ENCODE measurements at regions not wholly inside any gene's neighbourhood (a gene's known extent, or its start where the extent isn't known, plus 50 kb on each side); places are given as distances from the start of the nearest gene placed in this dataset.

DNA sequence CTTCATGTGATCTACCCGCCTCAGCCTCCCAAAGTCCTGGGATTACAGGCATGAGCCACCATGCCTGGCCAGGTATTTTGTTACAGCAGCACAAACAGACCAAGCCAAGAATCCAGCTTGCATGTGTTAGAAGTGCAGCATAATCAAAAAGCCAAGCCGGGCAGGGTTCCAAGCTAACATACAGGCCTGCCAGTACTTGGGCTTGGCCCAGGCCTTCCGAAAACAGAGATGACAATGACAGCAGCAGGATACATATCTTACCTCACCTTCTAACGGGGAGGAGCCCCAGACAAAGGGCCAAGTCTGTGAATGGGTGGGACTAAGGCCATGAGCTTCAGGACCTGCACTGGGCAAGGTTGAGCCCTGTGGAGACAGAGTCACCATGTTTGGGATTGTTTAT is 91.4 kb upstream of the ZNF462 start:
- TF ChIP-seq, protein P1, sequence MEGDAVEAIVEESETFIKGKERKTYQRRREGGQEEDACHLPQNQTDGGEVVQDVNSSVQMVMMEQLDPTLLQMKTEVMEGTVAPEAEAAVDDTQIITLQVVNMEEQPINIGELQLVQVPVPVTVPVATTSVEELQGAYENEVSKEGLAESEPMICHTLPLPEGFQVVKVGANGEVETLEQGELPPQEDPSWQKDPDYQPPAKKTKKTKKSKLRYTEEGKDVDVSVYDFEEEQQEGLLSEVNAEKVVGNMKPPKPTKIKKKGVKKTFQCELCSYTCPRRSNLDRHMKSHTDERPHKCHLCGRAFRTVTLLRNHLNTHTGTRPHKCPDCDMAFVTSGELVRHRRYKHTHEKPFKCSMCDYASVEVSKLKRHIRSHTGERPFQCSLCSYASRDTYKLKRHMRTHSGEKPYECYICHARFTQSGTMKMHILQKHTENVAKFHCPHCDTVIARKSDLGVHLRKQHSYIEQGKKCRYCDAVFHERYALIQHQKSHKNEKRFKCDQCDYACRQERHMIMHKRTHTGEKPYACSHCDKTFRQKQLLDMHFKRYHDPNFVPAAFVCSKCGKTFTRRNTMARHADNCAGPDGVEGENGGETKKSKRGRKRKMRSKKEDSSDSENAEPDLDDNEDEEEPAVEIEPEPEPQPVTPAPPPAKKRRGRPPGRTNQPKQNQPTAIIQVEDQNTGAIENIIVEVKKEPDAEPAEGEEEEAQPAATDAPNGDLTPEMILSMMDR (IDR thresholded peaks at IDR 0.05) = no peak
- no peak for TF ChIP-seq POLR2A (IDR thresholded peaks at IDR 0.05)

All from heart left ventricle (tissue), 13 donors.